ENCODE measurements at regions not wholly inside any gene's neighbourhood (a gene's known extent, or its start where the extent isn't known, plus 50 kb on each side); places are given as distances from the start of the nearest gene placed in this dataset.
"Not testable (repeated sequence)": the region's sequence is repeated elsewhere in the genome, so short reads cannot be mapped to it uniquely, and the experiment has no call there.

DNA sequence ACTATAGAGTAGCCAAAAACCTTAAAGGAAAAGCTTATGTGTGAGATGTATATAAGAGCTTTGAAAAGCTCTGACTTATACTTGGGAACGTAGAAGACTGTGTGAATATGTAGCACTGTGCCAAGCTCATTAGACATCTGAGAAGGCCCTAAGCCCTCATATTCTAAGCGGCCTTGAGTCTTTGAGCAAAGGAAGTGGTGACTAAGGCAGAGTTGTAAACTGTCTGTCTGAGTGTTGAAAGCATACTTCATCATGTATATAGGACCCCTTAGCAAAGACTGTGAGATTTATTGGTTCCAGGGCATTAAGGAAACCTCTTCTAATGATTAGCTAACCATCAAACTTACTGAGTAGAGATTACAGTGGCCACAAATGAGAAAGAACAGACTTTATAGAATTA, 153.3 kb upstream of the LYPLAL1 start:
- no peak for DNase-seq

GRCh38 chr1:219020846-219021245, 152.8 kb upstream of the LYPLAL1 start:
- no peak for DNase-seq

DNA sequence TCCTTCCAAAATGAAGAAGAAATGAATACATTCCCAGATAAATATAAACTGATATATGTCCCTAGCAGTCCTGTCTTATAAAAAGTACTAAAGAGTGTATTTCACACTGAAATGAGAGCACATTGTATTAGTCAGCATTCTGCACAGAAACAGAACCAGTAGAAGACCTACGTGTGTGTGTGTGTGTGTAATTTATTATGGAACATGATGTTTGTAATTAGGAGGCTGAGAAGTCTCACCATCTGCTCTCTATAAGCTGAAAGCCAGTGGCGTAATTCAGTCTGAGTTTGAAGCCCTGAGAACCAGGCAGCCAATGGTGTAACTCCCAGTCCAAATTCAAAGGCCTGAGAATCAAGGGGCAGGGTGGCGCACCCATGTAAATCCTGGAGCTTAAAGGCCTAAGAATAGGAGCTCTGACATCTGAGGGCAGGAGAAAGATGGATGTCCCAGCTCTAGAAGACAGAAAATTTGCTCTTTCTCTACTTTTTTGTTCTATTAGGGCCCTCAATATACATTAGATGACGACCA, 146.5 kb upstream of the LYPLAL1 start:
- DNase-seq: no peak

DNA sequence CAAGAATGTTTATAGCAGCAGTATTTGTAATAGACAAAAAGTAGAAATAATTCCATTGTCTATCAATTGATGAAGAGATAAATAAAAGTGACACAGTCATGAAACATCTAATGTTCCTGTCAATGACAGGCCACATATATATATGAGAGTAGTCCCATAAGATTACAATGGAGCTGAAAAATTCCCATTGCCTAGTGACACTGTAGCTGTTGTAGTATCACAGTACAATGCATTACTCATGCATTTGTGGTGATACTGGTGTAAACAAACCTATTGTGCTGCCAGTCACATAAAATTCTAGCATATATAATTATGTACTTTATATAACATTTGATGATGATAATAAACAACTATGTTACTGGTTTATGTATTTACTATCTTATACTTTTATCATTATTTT, 141.9 kb upstream of the LYPLAL1 start:
- DNase-seq: no peak

DNA sequence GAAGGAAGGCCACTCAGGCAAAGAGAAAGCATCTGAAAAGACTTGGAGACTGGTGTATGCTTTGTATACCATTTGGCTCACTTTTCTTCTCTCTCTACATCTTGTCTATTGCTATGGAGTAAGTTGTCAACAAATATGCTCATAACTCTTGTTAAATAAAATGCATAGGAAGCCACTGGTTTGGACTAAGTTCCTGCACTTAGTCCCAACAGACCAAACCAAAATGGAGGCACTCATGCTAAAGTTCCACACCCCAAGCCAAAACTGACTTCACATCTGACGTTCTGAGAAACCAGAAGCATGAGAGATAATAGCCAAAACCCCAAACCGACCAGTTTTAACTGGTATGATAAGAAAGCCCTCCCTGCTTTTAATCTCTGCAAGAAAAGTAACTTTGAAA, 135.3 kb upstream of the LYPLAL1 start:
- no peak for DNase-seq

GRCh38 chr1:219039017-219039681, 134.5 kb upstream of the LYPLAL1 start:
- DNase-seq: no peak

DNA sequence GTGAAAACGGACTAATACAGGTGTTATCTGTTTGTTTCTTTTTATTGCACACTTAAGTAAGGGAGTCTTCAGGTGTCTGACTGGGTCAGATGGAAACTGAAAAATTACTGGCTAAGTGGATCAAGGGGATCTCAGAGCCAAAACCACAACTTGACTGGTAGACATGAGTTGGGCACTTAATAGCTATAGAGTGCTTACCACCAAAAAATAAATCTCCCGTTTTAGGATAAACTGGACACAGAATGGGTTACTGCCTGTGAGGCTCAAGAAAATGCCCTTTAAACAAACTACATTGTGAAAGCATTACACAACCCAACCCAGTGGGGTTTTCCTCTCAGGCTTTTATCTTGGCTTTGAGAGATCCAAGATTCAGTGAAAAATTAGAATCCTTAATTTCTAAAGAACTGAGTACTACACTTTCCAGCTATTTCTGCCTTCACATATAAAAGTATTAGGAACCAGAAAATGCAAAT, 134.0 kb upstream of the LYPLAL1 start:
- DNase-seq: no peak

DNA sequence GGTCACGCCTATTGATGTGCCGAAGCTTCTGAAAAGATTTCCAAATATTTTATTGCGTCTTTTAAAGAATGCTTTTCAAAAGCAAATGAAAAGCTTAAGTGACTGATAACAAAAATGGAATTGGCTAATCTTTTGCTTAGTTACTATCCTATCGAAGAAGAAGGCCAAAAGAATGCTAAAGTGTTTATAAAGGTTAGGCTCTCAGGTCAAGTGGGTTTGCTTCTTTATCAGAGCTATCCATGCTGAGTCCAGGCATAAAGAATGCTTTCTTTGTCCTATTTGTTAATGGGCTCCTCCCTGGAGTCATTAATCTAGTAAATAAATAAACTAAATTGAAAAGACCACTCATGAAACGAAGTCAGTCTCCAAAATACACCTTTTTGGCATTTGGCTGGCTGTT, 133.4 kb upstream of the LYPLAL1 start:
- no peak for DNase-seq

- DNase-seq: no peak
Observed at GRCh38 chr1:219041141-219041540, 132.5 kb upstream of the LYPLAL1 start.

DNA sequence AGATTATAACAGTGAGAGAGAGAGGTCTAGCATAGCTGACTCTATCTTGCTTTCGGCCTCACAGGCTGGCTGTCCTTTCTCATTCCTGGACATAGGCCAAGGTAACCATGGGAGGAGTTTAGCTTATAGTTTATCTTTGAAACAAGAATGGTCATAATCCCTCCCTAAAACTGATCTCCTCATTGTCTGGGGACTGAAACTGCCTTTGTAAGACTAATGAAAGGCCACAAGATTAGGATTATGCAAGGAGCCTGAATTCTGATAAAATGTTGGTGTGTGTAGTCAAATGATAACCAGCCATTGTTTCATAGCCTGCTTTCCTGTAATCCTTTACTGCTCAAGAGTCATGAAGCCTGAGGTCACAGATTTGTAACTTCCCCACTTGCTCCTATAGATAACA, 131.9 kb upstream of the LYPLAL1 start:
- DNase-seq: no peak

- no peak for DNase-seq
Observed at GRCh38 chr1:219042769-219043168, 130.9 kb upstream of the LYPLAL1 start.

DNA sequence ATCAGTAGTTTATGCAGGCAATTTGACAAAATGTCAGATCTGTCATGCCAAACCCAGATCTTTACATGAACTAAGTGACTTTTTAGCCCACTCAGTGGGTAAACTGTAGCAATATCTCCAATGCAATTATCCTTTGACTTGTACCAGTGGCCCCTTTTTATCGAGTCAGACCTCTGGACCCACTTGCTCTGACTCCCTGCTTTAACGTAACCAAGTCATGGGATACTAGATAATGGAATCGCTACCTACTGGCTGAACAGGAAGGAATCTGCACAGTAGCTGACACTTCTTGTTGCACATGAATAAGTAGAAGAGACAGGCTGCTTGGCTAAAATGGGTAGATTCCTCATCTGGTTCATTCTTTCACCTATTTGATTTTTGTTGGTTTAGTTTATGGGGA, 128.4 kb upstream of the LYPLAL1 start:
- no peak for DNase-seq

DNA sequence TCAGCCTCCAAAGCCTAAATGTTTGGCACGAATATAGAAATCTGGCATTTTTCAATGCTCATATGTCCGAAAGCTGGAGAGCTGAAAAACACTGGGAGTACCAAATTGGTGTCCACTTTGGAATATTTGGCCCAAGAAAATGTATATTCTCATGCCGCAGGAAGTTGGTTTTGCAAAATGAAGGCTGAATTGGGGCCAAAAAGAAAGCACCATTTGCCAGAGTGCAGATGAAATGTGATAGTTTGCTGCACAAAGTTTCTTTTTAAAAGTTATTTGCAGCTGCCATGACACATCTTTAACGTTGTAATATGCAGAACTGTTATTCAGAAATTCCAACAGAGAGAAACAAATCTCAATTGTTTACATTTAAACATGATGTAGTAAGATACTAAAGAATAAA, 124.2 kb upstream of the LYPLAL1 start:
- no peak for DNase-seq

GRCh38 chr1:219050086-219050821, 123.4 kb upstream of the LYPLAL1 start:
- no peak for DNase-seq

GRCh38 chr1:219050822-219051125, 122.9 kb upstream of the LYPLAL1 start:
- DNase-seq: no peak

DNA sequence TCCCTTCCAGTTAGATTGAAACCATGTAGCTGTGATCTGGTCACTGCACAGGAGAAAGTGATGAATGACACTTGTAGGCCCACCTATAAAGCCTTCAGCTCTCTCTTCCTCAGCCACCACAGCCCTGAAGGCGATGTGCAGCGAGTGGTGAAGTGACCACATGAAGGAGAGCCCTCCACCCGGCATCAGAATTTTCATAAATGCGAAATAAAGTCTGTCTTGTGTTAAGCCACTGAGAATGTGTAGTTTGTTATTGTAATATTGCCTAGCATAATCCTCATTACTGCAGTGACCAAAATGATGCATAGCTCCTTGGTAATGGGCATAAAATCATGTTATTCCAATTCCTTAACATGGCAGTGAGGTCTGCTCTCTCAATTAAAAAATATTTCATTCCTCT, 122.1 kb upstream of the LYPLAL1 start:
- DNase-seq: no peak

DNA sequence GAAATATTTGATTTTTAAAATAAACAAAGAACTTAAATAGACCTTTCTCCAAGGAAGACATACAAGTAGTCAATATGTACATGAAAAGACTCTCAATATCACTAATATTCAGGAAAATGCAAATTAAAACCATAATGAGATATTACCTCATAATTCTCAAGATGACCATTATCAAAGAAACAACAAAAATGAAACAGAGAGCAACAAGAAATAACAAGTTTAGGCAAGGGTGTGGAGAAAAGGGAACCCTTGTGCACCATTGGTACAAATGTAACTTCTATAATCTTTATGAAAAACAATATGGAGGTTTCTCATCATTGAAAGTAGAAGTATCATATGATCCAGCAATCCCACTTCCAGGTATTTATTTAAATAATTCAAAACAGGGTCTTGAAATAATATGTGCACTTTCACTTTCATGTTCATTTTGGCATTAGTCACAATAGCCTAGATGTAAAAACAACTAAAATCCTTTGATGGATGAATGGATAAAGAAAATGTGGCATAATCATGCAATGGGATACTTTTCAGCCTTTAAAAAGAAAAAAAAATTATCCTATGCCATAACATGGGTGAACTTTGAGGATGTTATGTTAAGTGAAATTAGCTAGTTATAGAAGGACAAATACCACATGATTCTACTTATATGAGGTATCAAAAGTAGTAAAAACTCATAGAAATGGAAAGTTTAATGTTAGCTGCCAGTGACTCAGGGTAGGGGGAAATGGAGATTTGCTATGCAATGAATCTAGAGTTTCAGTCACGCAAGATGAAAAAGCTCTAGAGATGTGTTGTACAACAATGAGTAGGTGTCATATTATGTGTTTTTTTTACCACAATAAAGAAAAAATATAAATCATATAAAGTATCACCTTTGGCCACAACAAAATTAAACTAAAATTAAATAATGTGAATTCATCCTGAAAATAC, 114.5 kb upstream of the LYPLAL1 start:
- no peak for DNase-seq

- DNase-seq: no peak
Observed at GRCh38 chr1:219060798-219061197, 112.9 kb upstream of the LYPLAL1 start.

- no peak for DNase-seq
Observed at GRCh38 chr1:219062161-219062560, 111.5 kb upstream of the LYPLAL1 start.

GRCh38 chr1:219066098-219066497, 107.6 kb upstream of the LYPLAL1 start:
- no peak for DNase-seq

DNA sequence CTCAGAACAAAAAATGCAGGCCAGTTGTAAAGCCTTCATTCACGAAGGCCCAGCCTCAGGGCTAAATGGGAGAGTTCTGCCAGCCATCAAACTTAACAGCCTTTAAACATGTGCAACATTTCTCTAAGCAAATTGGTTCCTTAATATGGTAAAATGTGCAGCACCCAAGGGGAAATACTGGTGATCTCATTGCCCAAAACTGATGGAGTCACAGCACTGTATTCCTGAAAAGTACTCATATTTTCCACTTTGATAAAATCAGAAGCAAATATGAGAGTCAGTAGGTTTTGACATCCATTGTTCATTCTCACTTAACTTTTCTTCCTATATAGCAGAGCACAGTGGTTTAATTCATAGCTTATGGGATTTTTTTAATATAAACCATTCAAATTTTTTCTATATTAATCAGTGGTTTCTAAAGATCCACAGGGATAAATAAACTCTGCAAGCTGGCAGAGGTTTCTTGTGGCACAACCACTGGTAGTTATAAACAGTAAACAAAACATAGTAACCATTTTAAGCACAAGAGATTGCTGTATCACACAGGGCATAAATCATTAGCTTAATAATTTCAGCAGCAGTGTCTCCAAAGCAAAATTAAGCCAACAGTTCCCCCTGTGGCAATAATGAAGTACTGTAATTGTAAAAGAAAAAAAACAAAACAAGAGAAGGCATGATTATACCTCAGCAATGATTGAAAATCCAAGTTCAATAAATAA, 106.9 kb upstream of the LYPLAL1 start:
- DNase-seq: no peak

- DNase-seq: no peak
Observed at GRCh38 chr1:219067350-219067712, 106.3 kb upstream of the LYPLAL1 start.

DNA sequence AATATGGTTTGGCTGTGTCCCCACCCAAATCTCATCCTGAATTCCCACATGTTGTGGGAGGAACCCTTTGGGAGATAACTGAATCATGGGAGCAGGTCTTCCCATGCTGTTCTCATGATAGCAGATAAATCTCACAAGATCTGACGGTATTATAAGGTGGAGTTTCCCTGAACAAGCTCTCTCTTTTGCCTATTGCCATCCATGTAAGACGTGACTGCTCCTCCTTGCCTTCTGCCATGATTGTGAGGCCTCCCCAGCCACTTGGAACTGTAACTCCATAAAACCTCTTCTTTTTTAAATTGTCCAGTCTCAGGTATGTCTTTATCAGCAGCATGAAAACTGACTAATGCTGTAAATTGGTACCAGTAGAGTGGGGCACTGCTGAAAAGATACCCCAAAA, 103.3 kb upstream of the LYPLAL1 start:
- DNase-seq: not testable (repeated sequence)
